ELR (cell line): ENCODE measurements at regions not wholly inside any gene's neighbourhood (a gene's known extent, or its start where the extent isn't known, plus 50 kb on each side); places are given as distances from the start of the nearest gene placed in this dataset.
A peak's percentile ranks its signal among the peaks of the same experiment; 100 is the strongest.
"Not testable (repeated sequence)": the region's sequence is repeated elsewhere in the genome, so short reads cannot be mapped to it uniquely, and the experiment has no call there.

ENCODE experiments used
- DNase-seq: peaks from one replicate; pipeline ENCODE4 v3.0.0-alpha.2; 2015; ENCODE audit warnings: low read depth

DNA sequence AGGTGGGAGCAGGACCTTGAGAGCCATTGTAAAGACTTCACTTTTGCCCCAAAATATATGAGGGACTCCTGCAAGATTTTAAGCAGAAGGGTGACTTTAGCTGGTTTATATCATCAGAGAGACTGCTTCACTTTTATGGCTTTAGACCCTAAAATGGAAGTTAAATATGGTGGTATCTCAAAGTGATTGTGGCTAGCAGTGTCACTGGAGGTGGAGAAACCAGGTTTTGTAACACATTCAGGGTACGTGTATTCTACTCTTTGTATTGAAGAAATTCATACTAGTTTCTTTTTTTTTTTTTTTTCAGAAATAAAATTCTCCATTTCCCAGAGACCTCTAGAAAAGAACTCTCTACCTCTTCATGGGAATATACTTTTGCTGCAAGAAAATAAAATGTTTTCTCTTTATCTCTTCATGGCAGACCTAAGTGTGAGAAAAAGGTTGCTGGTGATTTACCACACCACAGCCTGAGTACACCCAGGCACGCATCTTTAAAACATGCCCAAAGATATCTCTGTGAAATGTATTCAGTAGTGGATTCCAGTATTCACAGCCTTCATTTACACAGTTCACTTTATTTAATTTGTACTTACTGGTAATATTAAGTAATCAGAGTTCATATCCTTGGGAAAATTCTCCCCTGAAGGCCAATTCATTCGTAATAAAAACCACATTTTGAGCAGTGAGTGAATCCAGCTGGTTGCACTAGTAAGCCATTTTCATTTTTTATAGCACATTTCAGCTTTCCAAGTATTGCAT is 74.3 kb upstream of the GUCY1A1 start:
- DNase-seq: no peak

DNA sequence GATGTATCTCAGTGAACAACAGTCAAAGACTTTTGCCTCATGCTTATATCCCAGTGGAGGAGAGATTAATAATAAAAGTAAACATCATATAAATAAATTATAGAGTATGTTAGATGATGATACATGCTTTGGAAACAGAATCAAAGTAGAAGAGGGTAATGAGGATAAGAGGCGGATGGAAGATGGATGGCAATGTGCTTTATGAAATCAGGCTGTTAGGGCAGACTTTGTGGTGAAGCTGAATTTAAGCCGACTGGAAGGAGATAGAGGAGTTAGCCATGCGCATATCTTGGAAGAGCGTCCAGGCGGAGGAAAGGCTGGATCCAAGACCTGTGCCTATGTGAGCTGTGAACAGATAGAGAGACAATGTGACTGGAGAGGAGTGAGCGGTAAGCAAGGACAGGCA is 74.9 kb upstream of the GUCY1A1 start:
- DNase-seq: no peak

DNA sequence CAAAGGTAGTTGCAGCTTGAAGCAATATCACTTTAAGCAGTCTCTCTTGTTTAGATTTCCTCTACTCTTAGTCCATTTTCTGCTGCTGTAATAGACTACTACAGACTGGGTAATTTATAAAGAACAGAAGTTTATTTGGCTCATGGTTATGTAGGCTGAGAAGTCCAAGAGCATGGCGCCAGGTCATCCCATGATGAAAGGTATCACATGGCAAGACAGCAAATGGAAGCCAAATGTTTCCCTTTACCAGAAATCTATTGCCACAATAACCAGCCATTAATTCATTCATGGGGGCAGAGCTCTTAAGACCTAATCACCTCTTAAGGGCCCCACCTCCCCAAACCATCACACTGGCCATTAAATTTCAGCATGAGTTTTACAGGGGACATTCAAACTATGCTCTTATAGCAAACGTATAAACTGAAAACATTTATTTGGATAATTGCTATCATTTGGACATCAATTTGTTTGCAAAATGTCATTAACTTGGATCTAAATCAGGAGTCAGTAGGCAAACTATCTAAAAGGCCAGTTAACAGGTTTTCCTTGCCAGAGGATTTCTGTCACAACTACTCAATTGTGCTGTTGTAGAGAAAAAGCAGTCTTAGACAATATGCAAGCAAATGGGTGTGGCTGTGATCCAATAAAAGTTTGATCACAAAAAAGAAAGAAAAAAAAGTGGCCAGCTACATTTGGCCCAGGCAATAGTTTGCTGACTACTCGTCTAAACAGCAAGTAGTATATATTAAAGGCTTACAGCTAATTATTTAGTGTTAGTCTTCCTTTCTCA is 75.7 kb upstream of the GUCY1A1 start:
- DNase-seq: no peak

DNA sequence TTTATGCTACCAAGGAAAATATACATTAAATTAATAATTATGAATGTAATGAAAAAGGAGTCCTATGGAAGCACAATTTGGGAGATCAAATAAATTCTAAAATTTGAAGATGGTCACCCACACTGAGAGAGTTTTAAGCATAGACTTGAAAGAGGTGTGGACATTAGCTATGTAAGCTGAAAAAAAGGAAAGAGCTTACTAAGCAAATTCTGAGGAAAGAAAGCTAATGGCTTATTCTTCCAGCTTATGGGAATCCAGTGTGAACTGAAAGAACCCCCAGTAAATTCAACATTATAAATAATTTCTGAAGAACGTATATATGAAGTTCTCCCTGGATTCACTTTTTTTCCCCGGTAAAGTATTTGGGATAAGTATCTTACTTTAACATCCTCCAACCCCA is 78.2 kb upstream of the GUCY1A1 start:
- no peak for DNase-seq

DNA sequence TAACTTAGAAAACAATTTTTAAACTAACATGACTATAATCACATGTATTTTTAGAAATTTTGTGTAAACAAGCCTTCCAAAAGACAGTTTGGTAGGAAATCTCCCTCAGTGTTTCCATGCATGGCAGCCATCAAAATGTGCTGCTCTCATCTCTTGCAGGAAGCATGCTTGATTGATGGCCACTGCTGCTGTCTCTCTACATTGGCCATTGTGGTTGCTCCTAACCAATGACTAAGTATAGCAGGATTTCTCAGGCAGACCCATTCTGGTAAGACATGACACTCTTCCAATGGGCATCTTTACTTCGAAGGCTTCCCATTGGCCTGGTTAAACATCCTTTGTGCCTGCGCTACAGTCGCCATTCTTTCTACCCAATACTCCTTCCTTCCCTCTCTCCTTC is 78.9 kb upstream of the GUCY1A1 start:
- DNase-seq: no peak

DNA sequence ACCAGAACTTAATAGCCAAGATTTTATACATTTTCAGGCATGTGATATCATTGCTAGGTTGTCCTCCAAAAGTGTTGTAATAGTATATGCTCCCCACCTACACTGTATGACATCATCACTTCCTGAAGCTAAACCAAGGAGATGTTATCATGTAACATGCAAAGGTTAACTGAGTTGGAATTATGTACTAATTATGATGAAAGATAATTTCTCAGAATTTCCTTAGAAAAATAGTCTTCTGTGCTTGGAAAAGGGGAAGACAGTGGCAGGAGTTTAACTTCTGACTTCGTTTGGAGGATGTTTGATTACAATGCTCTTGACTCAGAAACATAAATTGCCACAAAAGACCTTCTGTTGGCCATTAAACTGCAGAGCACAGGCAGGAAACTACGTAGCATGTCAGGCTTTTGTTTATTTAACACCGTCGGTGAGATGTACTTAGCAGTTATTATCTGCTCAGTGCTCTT is 83.6 kb upstream of the GUCY1A1 start:
- peak; percentile 38 for DNase-seq

DNA sequence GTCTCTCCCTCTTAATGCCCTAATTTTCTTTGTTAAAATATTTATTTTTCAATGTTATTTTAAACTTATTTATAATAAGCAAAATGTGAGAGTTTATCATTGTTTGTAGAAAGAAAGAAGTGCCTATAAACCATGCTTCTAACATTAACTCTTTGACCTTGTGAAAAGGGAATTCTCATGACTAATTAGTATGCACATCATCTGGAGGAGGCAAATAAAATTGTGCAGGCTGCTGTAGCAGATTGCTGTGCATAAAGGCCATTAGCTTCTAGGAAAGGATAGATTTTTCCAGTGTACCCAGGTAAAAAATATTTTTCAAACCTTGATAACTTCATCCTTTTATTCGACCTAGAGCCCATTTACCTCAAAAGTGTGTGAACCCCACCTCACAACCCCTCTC is 84.6 kb upstream of the GUCY1A1 start:
- DNase-seq: no peak

DNA sequence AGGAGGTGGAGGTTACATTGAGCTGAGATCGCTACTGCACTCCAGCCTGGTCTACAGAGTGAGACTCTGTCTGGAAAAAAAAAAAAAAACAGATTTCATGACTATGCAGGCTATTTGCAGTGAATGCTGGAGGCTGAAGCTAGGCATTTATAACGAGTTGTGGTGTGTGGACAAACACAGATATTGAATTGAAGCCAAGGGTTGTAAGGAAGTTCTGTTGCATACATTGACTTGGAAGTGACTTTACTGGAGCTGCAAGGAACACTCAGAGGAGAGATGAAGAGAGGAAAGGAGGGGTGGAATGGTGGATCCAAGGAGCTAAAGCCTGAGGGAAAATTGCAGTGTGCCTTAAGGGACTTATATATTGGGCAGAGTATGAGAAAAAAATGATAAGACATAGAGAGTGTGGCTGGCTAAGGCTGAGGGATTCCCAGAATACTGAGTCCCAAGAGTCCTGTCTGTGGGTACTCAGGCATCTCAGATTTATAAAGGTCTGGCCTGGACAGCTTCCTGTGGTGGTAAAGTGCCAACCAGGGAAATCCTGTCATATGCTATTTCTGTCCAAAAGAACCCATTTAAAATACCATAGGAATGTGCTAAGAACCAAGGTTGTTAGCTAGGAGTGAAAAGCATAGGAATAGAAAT is 87.8 kb upstream of the GUCY1A1 start:
- DNase-seq: no peak

DNA sequence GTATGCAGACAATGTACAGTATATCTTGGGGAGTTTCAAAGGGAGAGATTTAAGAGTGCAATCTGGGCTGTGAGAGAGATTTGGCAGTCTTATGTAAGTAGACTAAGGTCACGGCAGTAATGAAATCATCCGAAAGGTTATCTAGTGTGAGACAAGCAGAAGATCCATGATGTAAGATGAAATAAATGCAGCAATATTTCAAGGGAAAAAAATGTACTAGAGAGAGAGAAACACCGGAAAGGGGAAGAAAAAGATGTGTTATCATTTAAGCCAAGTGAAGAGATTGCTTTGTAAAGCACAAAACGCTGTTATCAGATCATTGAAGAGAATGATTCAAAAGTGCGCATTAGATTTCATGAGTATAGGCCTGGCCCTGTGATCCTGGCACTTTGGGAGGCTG is 88.4 kb upstream of the GUCY1A1 start:
- no peak for DNase-seq

DNA sequence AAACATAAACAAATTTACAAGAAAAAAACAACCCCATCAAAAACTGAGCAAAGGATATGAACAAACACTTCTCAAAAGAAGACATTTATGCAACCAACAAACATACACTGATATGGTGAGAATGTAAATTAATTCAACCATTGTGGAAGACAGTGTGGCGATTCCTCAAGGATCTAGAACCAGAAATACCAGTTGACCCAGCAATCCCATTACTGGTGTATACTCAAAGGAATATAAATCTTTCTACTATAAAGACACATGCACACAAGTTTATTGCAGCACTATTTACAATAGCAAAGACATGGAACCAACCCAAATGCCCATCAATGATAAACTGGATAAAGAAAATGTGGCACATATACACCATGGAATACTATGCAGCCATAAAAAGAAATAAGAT is 92.3 kb upstream of the GUCY1A1 start:
- not testable (repeated sequence) for DNase-seq

DNA sequence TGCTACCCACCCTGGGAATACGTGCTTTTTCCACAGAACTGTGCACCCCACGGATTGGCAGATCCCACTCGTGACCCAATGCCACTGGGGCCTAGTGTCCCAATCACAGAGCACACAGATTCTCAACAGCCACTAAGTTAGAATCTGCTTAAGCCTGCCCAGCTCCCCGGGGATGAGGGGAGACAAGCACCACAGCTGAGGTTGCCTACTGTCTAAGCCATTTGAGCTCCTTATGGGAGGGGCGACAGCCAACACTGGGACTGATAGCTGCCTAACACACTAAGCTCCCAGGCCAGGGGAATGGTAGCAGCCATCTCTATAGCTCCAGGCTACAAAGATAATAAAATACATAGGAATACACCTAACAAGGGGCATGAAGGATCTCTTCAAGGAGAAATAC is 93.5 kb upstream of the GUCY1A1 start:
- no peak for DNase-seq

DNA sequence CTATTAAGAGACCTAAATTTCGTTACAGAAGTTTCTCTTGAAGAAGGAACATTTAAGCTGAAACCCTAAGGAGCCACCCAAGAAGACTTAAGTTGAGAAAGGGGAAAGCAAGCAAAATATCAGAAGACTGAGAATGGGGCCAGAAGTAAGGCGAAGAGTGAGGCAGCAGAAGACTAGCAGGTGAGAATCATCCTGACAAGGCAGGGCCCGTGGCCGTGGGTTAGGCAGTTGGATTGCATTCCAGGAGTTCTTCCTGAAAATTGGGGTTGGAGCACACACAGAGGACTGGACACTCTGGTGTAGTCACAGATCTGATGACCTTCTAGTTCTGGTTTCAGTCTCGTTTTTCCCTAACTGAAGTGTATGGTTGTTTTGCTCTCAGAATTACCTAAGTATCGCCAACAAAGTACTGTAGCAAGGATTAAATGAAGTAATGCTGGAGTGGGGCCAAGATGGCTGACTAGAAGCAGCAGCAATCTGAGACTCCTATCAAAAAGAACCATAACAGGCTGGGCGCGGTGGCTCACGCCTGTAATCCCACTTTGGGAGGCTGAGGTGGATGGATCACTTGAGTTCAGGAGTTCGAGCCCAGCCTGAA is 94.4 kb upstream of the GUCY1A1 start:
- no peak for DNase-seq

DNA sequence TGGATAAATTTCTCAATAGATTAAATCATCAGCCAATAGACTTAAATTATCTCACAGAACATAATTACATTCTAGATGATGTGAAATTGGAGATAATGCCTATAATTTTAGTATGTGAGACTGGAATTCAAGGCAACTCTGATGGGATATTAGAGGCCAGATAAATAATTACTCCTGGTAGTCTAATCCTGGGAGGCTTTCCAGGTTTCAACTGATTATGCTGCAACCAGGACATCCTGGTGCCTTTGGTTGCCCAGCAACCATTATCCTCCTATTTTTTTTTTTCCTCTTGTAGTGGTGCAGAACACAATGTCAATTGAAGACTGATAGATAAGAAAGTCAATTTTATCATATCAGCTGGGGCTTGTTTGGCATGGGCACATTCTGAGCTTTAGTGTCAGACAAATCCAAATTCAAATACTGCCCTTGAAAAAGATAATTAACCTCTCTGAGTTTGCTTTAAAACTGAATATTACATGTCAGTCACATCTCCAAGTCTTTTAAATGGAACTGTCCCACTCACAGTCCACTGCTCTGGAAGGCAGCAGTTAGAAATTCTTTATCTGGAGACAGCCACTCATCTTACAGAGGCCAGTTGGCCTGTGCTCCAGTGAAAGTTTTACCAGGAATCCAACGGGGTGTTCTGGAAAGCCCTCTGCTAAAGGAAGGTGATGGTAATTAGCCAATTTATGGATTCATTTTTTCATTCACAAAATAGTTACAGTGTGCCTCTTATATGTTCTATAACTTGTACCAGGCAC is 95.3 kb upstream of the GUCY1A1 start:
- DNase-seq: no peak

DNA sequence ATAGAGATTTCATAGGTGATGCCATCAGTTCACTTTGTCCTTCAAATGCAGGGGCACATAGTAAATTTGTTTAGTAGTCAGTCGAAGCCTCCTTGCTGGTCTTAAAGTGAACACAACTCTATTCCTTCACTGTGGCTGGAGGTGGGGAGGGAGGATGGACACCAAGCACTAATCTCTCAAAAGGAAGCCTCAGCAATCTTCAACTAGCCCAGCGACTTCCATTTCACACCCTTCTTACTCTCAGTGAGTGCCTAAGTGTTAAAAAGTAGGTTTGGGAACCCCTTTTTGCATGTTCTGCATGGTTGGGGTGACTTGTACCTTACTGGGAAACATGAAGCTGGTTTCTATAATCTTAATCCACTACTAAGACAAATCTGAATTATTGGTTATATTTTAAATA is 96.0 kb upstream of the GUCY1A1 start:
- DNase-seq: no peak

DNA sequence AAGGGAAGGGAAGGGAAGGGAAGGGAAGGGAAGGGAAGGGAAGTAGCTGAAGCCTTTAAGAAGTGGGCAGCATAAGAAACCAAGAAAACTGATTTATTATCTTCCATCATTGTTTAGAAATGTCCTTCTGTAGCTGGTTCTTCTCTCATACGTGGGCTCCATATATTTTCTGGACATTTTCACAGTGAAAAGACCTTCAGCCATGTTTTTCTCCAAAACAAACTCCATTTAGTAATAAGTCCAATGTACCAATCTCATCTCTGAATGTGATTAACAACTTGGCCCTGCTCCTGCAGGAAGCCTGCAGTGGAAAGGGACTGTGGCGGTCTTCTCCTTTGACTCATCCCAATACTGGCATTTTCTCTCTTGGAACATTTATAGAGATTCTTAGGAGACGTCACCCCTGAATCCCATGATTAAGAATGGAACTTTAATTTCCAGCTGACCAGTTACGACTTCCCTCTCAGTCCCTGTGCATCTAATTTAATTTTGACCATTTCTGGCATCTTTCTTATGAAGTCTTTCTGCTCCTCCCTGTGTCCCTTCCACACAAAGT is 96.6 kb upstream of the GUCY1A1 start:
- DNase-seq: peak; percentile 47

DNA sequence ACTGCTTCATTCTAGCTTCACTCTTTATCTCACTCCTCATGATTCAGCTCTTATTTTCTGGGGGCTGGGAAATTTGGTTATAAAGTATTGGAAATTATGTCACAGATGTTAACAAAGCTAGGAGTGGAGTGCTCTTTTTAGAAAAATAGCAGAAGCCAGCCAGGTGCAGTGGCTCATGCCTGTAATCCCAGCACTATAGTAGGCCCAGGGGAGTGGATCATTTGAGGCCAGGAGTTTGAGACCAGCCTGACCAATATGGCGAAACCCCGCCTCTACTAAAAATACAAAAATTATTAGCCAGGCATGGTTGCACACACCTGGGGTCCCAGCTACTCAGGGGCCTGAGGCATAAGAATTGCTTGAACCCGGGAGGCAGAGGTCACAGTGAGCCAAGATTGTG is 97.2 kb upstream of the GUCY1A1 start:
- DNase-seq: no peak

DNA sequence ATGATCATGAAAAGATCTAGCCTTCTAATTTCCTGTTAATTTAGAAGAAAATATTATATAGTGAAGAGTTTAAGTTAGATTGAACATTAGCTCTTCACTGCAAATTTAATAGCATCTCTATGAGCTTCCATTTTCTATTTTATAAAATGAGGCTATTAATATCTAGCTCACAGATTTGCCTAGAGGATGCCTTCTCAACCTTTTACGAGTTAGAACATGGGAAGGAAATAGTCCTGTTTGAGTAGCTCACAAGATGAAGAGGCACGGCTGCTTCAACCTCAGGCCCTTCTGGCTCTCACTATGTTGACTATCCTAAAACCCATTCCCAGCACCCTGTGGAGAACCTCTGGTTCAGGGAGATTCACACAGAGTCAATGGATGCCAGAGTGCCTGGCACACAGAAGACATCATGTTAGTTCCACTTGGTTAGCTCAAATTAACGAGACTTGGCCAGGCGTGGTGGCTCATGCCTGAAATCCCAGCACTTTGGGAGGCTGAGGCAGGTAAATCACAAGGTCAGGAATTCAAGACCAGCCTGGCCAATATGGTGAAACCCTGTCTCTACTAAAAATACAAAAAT is 97.9 kb upstream of the GUCY1A1 start:
- DNase-seq: no peak

DNA sequence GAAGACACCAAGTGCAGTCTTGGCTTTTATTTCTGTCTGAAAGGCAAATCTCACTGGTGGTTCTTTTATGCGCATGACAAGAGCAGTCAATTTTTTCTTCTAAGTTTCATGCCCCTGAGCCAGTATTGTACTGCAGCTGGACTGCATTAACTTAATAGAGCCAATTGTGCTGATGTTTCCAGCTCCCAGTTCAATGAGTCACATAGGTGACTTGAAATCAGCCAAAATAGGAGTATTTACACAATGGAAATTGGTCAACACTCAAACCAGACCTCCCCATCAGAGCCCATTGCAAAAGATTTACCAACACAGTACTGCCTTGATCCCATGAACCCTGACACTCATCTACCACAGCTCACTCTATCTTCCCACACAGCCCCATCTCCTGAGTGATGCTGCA is 100.3 kb upstream of the GUCY1A1 start:
- no peak for DNase-seq

DNA sequence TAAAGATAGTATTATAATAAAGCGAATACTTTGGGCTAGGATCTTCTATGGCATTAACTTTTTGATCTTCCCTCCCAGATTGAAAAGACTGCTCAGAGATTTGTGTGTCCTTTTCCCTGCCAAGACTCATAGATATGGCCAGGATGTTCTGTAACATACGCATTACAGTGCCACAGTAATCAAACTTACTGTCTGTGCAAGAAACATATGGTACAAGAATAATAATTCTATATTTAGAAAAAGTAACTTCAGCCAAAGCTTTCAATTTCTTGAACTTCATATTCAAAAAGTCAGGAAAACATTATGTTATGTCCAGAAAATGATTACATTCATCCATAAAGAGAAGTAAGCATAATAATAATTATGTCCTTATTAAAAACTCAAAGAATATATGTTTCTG is 100.9 kb upstream of the GUCY1A1 start:
- DNase-seq: no peak

DNA sequence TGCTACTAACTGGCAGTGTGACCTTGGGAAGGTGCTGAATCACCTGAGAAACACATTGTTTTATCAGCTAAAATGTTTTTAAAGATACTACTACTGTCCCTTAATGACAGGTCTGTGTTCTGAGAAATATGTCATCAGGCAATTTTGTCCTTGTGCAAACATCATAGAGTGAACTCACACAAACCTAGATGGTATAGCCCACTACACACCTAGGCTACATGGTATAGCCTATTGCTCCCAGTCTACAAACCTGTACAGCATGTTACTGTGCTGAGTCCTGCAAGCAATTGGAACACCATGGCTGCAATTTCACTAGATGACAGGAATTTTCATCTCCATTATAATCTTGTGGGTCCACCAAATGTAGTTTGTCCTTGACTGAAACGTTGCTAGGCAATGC is 101.3 kb upstream of the GUCY1A1 start:
- no peak for DNase-seq

DNA sequence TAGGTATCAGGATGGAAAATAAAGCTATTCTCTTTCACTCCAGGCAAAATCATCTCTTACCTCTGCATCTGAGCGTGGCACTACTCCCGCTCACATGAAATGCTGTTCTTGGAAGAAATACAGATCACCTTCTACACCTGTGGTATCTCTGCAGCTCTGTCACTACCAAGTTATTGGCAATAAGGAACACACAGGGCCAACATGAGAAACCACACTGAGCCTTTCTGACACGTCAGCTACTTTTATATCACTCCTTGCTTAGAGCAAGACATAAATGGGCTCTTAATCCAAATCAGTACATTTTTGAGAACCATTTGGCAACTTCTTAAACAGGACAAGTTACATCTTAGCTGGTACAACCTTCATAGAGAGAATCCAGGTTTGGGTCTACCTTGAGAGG is 101.8 kb upstream of the GUCY1A1 start:
- no peak for DNase-seq
